ENCODE measurements at regions not wholly inside any gene's neighbourhood (a gene's known extent, or its start where the extent isn't known, plus 50 kb on each side); places are given as distances from the start of the nearest gene placed in this dataset.

- no peak for TF ChIP-seq EZH2 (IDR thresholded peaks at IDR 0.05; ENCODE audit: borderline replicate concordance, low read depth, low read length, severe bottlenecking)
- TF ChIP-seq, protein P1, sequence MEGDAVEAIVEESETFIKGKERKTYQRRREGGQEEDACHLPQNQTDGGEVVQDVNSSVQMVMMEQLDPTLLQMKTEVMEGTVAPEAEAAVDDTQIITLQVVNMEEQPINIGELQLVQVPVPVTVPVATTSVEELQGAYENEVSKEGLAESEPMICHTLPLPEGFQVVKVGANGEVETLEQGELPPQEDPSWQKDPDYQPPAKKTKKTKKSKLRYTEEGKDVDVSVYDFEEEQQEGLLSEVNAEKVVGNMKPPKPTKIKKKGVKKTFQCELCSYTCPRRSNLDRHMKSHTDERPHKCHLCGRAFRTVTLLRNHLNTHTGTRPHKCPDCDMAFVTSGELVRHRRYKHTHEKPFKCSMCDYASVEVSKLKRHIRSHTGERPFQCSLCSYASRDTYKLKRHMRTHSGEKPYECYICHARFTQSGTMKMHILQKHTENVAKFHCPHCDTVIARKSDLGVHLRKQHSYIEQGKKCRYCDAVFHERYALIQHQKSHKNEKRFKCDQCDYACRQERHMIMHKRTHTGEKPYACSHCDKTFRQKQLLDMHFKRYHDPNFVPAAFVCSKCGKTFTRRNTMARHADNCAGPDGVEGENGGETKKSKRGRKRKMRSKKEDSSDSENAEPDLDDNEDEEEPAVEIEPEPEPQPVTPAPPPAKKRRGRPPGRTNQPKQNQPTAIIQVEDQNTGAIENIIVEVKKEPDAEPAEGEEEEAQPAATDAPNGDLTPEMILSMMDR (IDR thresholded peaks at IDR 0.05; ENCODE audit: borderline replicate concordance, extremely low read depth, low read length, poor library complexity, severe bottlenecking) = no peak
Observed at GRCh38 chr1:188794969-188795368, 1682.7 kb downstream of the BRINP3 start.
